Parathyroid adenoma (tissue), 2 donors: ENCODE measurements at regions not wholly inside any gene's neighbourhood (a gene's known extent, or its start where the extent isn't known, plus 50 kb on each side); places are given as distances from the start of the nearest gene placed in this dataset.

Experiments
- H2AFZ ChIP-seq: fragments of 300-600 bp; sonication (generic); one replicate; pipeline ENCODE4 v1.7.0; 2017; ENCODE audit warnings: antibody characterized with exemption, mild to moderate bottlenecking
- H3K27ac ChIP-seq: fragments of 300-600 bp; sonication (generic); one replicate; pipeline ENCODE4 v1.7.0; 2017
- H3K27me3 ChIP-seq: fragments of 300-600 bp; sonication (generic); one replicate; pipeline ENCODE4 v1.7.0; 2017; ENCODE audit warnings: low read length; ENCODE audit not compliant: control insufficient read depth, insufficient read depth
- H3K36me3 ChIP-seq: fragments of 300-600 bp; sonication (generic); one replicate; pipeline ENCODE4 v1.7.0; 2017; ENCODE audit warnings: low read length; ENCODE audit not compliant: control insufficient read depth, insufficient read depth
- H3K4me1 ChIP-seq: fragments of 300-600 bp; sonication (generic); one replicate; pipeline ENCODE4 v1.7.0; 2017; ENCODE audit warnings: control low read depth
- H3K4me2 ChIP-seq: fragments of 300-600 bp; sonication (generic); one replicate; pipeline ENCODE4 v1.7.0; 2017; ENCODE audit warnings: low read length
- H3K4me3 ChIP-seq: fragments of 300-600 bp; sonication (generic); one replicate; pipeline ENCODE4 v1.7.0; 2017; ENCODE audit warnings: low read depth, low read length
- H3K79me2 ChIP-seq: fragments of 300-600 bp; sonication (generic); one replicate; pipeline ENCODE4 v1.7.0; 2017; ENCODE audit warnings: control low read depth
- H3K9ac ChIP-seq: fragments of 300-600 bp; sonication (generic); one replicate; pipeline ENCODE4 v1.7.0; 2017; ENCODE audit warnings: mild to moderate bottlenecking
- H3K9me3 ChIP-seq: fragments of 300-600 bp; sonication (generic); one replicate; pipeline ENCODE4 v1.7.0; 2017; ENCODE audit warnings: low read length; ENCODE audit not compliant: control insufficient read depth
- TF ChIP-seq, protein P1 (sequence below): fragments of 300-600 bp; sonication (generic); IDR thresholded peaks from one replicate; pipeline ENCODE4 v1.7.0; 2017; ENCODE audit warnings: antibody characterized with exemption, mild to moderate bottlenecking
- donor health status: primary hyperparathyroidism.

- no peaks in the 10 kb centered on the region for H3K27me3 ChIP-seq
These were observed 169.2 kb upstream of the SLC30A5 start for GRCh38 chr5:68924481-68925145.

DNA sequence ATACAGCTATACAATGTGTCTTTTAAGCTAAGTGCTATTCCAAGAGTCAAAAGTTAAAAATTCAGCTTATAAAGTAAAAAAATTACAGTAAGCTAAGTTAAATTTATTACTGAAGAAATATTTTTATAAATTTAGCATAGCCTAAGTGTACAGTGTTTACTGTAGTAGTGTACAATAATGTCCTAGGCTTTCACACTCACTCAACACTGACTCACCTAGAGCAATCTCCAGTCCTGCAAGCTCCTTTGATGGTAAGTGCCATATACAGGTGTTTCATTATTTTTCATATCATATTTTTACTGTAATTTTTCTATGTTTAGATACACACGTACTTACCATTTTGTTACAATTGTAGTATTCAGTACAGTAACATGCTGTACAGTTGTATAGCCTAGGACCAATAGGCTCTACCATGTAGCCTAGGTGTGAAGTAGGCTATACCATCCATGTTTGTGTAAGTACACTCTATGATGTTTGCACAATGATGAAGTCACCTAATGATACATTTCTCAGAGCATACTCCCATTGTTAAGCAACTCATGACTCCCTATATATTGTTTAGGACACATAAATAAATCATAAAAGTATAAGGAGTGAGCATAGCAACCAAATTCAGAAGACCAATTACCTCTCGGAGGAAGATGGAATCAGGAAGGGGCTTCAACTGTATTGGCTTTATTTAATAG is 165.1 kb upstream of the SLC30A5 start:
- Histone ChIP-seq H3K79me2 (no peaks in the 10 kb centered on the region), H3K36me3 (no peaks in the 10 kb centered on the region), H3K9ac (no peak overlapping the region), H2AFZ (no peak overlapping the region), H3K4me2 (no peak overlapping the region), H3K9me3 (no peaks in the 10 kb centered on the region), H3K4me3 (no peak overlapping the region), H3K27me3 (no peaks in the 10 kb centered on the region), H3K27ac (no peak overlapping the region), H3K4me1 (no peaks in the 10 kb centered on the region)
- TF ChIP-seq, protein P1, sequence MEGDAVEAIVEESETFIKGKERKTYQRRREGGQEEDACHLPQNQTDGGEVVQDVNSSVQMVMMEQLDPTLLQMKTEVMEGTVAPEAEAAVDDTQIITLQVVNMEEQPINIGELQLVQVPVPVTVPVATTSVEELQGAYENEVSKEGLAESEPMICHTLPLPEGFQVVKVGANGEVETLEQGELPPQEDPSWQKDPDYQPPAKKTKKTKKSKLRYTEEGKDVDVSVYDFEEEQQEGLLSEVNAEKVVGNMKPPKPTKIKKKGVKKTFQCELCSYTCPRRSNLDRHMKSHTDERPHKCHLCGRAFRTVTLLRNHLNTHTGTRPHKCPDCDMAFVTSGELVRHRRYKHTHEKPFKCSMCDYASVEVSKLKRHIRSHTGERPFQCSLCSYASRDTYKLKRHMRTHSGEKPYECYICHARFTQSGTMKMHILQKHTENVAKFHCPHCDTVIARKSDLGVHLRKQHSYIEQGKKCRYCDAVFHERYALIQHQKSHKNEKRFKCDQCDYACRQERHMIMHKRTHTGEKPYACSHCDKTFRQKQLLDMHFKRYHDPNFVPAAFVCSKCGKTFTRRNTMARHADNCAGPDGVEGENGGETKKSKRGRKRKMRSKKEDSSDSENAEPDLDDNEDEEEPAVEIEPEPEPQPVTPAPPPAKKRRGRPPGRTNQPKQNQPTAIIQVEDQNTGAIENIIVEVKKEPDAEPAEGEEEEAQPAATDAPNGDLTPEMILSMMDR = no peak

More at GRCh38 chr5:68924481-68925145, 169.2 kb upstream of the SLC30A5 start:
- H3K9ac ChIP-seq = no peak overlapping the region
- H3K4me1 ChIP-seq = no peaks in the 10 kb centered on the region
- H3K4me3 ChIP-seq = no peak overlapping the region
- no peaks in the 10 kb centered on the region for H3K9me3 ChIP-seq
- no peak overlapping the region for H2AFZ ChIP-seq
- no peak overlapping the region for H3K4me2 ChIP-seq
- no peak overlapping the region for H3K27ac ChIP-seq
- no peaks in the 10 kb centered on the region for H3K36me3 ChIP-seq
- no peaks in the 10 kb centered on the region for H3K79me2 ChIP-seq
- TF ChIP-seq, protein P1 = no peak

- Histone ChIP-seq H2AFZ (no peak overlapping the region), H3K9me3 (no peaks in the 10 kb centered on the region), H3K36me3 (no peaks in the 10 kb centered on the region), H3K4me1 (no peaks in the 10 kb centered on the region), H3K79me2 (no peaks in the 10 kb centered on the region), H3K27ac (no peak overlapping the region), H3K4me2 (no peak overlapping the region), H3K27me3 (no peaks in the 10 kb centered on the region), H3K9ac (no peak overlapping the region), H3K4me3 (no peak overlapping the region)
- TF ChIP-seq, protein P1 = no peak
These were observed 163.7 kb upstream of the SLC30A5 start for GRCh38 chr5:68930139-68930538.

DNA sequence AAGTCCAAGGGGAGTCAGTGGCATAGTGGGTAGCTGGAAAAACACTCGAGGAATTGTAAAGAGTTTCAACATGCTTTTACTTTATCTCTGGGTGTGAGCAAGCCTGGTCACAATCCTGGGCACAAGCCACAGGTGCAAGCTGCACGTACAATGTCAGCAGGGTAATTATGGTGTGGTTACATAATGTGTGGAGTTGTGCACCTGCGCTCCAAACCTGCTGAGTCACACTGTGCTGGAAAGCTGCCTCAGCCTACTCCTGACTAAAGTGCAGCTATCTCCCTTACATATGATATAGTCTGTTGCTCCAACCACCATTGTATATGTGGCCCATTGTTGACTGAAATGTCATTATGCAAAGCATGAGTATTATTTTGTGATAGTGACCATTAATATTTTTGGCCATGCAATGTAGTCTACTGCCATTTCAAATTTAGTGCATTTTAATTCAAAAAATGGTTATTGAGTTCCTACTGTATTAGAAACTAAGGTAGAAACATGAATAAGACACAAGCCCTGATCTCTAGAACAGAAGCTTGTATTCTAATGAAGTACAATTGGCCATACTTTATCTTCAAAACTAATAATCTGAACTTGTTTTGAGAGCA is 160.9 kb upstream of the SLC30A5 start:
- H3K36me3 ChIP-seq = no peaks in the 10 kb centered on the region
- H3K27ac ChIP-seq = no peak overlapping the region
- no peak overlapping the region for H3K9ac ChIP-seq
- H2AFZ ChIP-seq = no peak overlapping the region
- H3K79me2 ChIP-seq = no peaks in the 10 kb centered on the region
- no peaks in the 10 kb centered on the region for H3K4me1 ChIP-seq
- H3K9me3 ChIP-seq = no peaks in the 10 kb centered on the region
- H3K4me2 ChIP-seq = no peak overlapping the region
- TF ChIP-seq, protein P1 = no peak
- no peaks in the 10 kb centered on the region for H3K27me3 ChIP-seq
- H3K4me3 ChIP-seq = no peak overlapping the region
